Nephron progenitor cell (in vitro differentiated cells): ENCODE measurements at regions not wholly inside any gene's neighbourhood (a gene's known extent, or its start where the extent isn't known, plus 50 kb on each side); places are given as distances from the start of the nearest gene placed in this dataset.

Experiments used
- DNase-seq: peaks from one replicate; pipeline ENCODE4 v3.0.0; 2021
- H3K27ac Mint-ChIP-seq: 2 replicates; pipeline ENCODE4 v1.8.0; 2021; ENCODE audit warnings: mild to moderate bottlenecking, moderate library complexity, mixed read lengths
- H3K27me3 Mint-ChIP-seq: 2 replicates; pipeline ENCODE4 v1.8.0; 2021; ENCODE audit warnings: mild to moderate bottlenecking, low read depth, mixed read lengths; ENCODE audit not compliant: poor library complexity
- H3K36me3 Mint-ChIP-seq: 2 replicates; pipeline ENCODE4 v1.8.0; 2021; ENCODE audit warnings: low read depth, mixed read lengths
- H3K4me1 Mint-ChIP-seq: 2 replicates; pipeline ENCODE4 v1.8.0; 2021; ENCODE audit warnings: mixed read lengths
- H3K4me3 Mint-ChIP-seq: 2 replicates; pipeline ENCODE4 v1.8.0; 2021; ENCODE audit warnings: mild to moderate bottlenecking, moderate library complexity, mixed read lengths
- H3K9me3 Mint-ChIP-seq: 2 replicates; pipeline ENCODE4 v1.8.0; 2021; ENCODE audit warnings: mild to moderate bottlenecking, moderate library complexity, mixed read lengths
- TF ChIP-seq, protein P1 (sequence below): fragments of 200-600 bp; sonication (generic); IDR thresholded peaks from 2 replicates; pipeline ENCODE4 v1.5.0; 2021; ENCODE audit warnings: antibody characterized with exemption

DNA sequence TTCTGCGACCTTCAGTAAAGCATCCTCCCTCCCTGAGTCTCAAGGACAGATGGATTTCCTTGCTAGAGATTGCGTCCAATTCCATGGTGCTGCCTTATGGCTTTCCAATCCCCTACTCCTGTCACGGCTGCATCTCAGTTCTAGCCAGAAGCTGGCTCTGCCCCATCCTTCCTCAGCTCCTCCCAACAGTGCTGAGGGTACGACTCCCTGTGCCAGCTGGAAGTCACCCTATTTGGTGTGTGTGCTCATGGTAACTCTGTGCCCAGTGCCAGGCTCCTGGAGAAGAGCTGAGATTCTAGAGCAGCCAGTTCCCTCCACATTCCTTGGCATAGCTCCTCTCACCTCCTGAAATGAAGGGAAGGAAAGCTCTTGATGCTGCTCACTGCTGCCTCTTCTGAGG is 185.0 kb upstream of the PODXL start:
- Mint-ChIP-seq H3K4me1 (no peaks in the 10 kb centered on the region), H3K27ac (no peak overlapping the region), H3K9me3 (no peaks in the 10 kb centered on the region), H3K4me3 (no peak overlapping the region), H3K36me3 (no peaks in the 10 kb centered on the region), H3K27me3 (peaks cover 69% of the 10 kb centered on the region)
- DNase-seq = no peak
- TF ChIP-seq, protein P1, sequence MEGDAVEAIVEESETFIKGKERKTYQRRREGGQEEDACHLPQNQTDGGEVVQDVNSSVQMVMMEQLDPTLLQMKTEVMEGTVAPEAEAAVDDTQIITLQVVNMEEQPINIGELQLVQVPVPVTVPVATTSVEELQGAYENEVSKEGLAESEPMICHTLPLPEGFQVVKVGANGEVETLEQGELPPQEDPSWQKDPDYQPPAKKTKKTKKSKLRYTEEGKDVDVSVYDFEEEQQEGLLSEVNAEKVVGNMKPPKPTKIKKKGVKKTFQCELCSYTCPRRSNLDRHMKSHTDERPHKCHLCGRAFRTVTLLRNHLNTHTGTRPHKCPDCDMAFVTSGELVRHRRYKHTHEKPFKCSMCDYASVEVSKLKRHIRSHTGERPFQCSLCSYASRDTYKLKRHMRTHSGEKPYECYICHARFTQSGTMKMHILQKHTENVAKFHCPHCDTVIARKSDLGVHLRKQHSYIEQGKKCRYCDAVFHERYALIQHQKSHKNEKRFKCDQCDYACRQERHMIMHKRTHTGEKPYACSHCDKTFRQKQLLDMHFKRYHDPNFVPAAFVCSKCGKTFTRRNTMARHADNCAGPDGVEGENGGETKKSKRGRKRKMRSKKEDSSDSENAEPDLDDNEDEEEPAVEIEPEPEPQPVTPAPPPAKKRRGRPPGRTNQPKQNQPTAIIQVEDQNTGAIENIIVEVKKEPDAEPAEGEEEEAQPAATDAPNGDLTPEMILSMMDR = no peak

DNA sequence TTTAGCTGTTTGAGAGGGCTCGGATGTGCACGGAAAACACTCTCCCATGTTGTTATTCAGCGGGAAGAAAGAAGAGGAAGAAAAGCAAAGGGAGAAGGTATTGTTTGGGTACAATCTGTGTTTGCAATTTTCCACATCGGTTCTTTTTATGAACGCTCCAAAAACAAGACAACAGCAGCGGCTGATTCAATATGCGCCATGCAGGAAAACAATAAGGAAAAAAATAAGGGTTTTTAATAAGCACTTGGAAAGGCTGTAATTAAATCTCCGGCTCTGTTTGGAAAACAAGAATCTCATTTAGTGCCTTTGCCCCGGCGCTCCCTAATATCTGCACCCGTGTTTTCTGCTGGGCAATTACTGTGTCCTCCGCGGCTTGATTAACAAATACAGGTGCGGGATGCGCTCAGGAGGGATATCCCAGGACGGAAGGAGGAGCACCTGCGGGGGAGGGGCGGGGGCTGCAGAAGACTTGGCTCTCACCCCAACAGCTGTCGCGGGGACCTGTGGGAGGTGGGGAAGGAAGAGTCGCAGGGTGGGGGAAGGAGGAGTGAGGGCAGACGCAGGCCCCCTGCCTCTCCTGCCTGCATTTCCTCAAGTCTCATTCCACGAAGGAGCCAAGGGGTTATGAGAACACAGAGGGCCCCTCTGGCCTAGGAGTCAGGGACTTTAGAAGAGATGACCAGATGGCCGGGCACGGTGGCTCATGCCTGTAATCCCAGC is 181.5 kb upstream of the PODXL start:
- H3K9me3 Mint-ChIP-seq = no peaks in the 10 kb centered on the region
- TF ChIP-seq, protein P1 = no peak
- no peaks in the 10 kb centered on the region for H3K4me1 Mint-ChIP-seq
- no peak for DNase-seq
- no peak overlapping the region for H3K27ac Mint-ChIP-seq
- no peaks in the 10 kb centered on the region for H3K36me3 Mint-ChIP-seq
- H3K27me3 Mint-ChIP-seq = peaks cover 75% of the 10 kb centered on the region
- H3K4me3 Mint-ChIP-seq = no peak overlapping the region

DNA sequence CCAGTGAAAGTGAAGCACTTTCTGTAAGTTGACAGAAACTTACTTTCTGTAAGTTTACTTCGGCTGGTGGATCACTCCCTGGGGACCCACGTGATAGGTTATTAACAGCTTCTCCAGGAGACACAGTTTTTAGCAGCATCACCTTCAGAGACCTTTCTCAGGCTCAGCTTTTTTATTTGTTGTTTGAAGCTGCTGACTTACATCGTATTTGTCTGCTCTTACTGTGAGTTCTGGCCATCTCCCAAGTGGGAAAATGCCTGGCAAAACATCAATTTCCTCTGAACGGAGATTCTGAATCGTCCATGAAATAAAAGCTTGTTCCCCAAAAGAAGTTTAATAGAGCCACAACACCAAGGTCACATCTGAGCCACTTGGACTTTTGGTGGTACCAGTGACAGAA is 178.7 kb upstream of the PODXL start:
- Mint-ChIP-seq H3K27ac (no peak overlapping the region), H3K27me3 (peaks cover 52% of the 10 kb centered on the region), H3K4me1 (no peaks in the 10 kb centered on the region)

DNA sequence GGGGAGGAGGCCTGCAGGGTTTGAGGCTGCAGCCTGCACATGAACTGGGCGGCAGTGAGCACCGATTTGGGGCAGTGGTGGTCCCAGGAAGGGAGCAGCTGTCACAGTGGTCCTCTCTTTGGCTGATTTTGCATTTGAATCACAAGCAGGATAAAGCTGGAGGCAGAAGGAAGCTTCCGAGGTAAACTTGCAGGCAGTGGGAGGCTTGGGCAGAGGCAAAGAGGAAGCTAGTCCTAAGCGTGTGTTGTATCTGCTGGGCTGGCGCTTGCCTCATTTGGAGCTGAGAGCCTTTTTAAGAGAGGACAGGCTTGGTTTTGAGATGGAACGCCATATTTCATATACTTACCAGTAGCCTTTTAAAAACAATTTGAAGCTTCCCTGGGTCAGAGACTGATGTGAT is 177.2 kb upstream of the PODXL start:
- no peak for DNase-seq
- Mint-ChIP-seq H3K36me3 (no peaks in the 10 kb centered on the region), H3K9me3 (peaks cover 8% of the 10 kb centered on the region), H3K4me1 (no peaks in the 10 kb centered on the region), H3K4me3 (no peak overlapping the region), H3K27me3 (peaks cover 50% of the 10 kb centered on the region), H3K27ac (no peak overlapping the region)
- TF ChIP-seq, protein P1 = no peak

More for the DNA sequence above, 178.7 kb upstream of the PODXL start:
- DNase-seq = no peak
- Mint-ChIP-seq H3K9me3 (no peaks in the 10 kb centered on the region), H3K36me3 (no peaks in the 10 kb centered on the region), H3K4me3 (no peak overlapping the region)
- TF ChIP-seq, protein P1 = no peak

DNA sequence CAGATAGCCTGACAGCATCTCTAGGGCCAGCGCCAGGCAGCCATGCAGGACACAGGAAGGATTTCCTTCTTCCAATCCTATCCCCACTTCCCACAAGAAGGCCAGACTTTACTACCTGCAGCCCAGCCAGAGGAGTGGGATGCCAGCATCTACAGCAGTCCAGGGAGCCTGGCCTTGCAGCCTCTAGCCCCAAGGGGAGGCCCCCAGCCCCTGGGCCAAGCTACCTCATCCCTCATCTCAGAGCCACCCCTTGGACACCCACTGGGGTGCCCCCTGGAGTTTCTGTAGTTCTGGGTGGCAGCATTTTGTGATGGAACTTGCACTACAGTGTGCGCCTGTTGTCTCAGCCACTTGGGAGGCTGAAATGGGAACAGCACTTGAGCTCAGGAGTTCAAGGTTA is 170.8 kb upstream of the PODXL start:
- Mint-ChIP-seq H3K4me1 (peaks cover 7% of the 10 kb centered on the region), H3K27me3 (peaks cover 28% of the 10 kb centered on the region), H3K27ac (no peak overlapping the region), H3K4me3 (no peak overlapping the region), H3K9me3 (peaks cover 13% of the 10 kb centered on the region), H3K36me3 (no peaks in the 10 kb centered on the region)
- TF ChIP-seq, protein P1 = no peak
- DNase-seq = no peak

DNA sequence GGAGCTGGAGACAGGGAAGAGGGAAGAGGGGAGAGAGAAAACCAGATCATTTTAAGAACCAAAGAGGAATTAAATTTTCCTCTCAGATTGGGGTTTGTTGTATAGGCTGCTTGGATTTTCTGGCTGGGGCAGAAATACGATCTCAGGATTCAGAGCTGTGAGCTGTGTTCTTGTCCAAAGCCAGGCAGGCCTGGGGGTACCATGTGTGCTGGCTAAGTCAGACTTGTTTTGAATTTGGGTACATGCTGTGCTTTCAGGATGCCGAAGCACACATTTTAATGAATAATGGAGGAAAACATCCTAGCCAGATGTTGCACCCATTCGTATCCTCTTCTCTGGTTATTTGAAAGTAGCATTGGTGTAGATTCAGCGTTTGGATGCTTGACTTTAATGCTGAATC is 170.3 kb upstream of the PODXL start:
- no peaks in the 10 kb centered on the region for H3K36me3 Mint-ChIP-seq
- TF ChIP-seq, protein P1 = no peak
- H3K27me3 Mint-ChIP-seq = peaks cover 28% of the 10 kb centered on the region
- no peak overlapping the region for H3K27ac Mint-ChIP-seq
- H3K4me3 Mint-ChIP-seq = no peak overlapping the region
- peaks cover 7% of the 10 kb centered on the region for H3K4me1 Mint-ChIP-seq
- no peak for DNase-seq
- peaks cover 13% of the 10 kb centered on the region for H3K9me3 Mint-ChIP-seq
